ENCODE measurements at regions not wholly inside any gene's neighbourhood (a gene's known extent, or its start where the extent isn't known, plus 50 kb on each side); places are given as distances from the start of the nearest gene placed in this dataset.
"Not testable (repeated sequence)": the region's sequence is repeated elsewhere in the genome, so short reads cannot be mapped to it uniquely, and the experiment has no call there.

GRCh38 chr14:19346636-19347035 is 87.5 kb downstream of the POTEG start:
- TF ChIP-seq, protein P1, sequence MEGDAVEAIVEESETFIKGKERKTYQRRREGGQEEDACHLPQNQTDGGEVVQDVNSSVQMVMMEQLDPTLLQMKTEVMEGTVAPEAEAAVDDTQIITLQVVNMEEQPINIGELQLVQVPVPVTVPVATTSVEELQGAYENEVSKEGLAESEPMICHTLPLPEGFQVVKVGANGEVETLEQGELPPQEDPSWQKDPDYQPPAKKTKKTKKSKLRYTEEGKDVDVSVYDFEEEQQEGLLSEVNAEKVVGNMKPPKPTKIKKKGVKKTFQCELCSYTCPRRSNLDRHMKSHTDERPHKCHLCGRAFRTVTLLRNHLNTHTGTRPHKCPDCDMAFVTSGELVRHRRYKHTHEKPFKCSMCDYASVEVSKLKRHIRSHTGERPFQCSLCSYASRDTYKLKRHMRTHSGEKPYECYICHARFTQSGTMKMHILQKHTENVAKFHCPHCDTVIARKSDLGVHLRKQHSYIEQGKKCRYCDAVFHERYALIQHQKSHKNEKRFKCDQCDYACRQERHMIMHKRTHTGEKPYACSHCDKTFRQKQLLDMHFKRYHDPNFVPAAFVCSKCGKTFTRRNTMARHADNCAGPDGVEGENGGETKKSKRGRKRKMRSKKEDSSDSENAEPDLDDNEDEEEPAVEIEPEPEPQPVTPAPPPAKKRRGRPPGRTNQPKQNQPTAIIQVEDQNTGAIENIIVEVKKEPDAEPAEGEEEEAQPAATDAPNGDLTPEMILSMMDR (IDR thresholded peaks at IDR 0.05 in 4 of 5, conservative IDR thresholded peaks at IDR 0.05 in 1 of 5): not testable (repeated sequence)
- TF ChIP-seq POLR2A (IDR thresholded peaks at IDR 0.05): not testable (repeated sequence)

Data from gastrocnemius medialis (tissue), 4 donors.